GM12891 (cell line): ENCODE measurements at regions not wholly inside any gene's neighbourhood (a gene's known extent, or its start where the extent isn't known, plus 50 kb on each side); places are given as distances from the start of the nearest gene placed in this dataset.

ENCODE experiments used
- DNase-seq: peaks from one replicate; pipeline ENCODE4 v3.0.0; 2011; ENCODE audit warnings: low spot score; ENCODE audit not compliant: insufficient read length
- FAIRE-seq: peaks from 2 replicates; lab custom pipeline; 2011; peaks lifted over from hg19 to GRCh38; lab: Jason Lieb, UNC
- PAX5 ChIP-seq: IDR thresholded peaks from 2 replicates; pipeline ENCODE4 v1.6.1; 2011; ENCODE audit warnings: low read length, moderate library complexity, mild to moderate bottlenecking; ENCODE audit not compliant: insufficient read depth, severe bottlenecking
- POLR2A ChIP-seq: IDR thresholded peaks from 2 replicates; pipeline ENCODE4 v1.6.1; 2011; ENCODE audit warnings: low read depth, low read length, control low read depth
- POLR2AphosphoS5 ChIP-seq: IDR thresholded peaks from 2 replicates; pipeline ENCODE4 v1.6.1; 2011; ENCODE audit warnings: low read depth, low read length, control low read depth
- POU2F2 ChIP-seq: IDR thresholded peaks from 2 replicates; pipeline ENCODE4 v1.6.1; 2011; ENCODE audit warnings: low read depth, mild to moderate bottlenecking, control low read depth, low read length, moderate library complexity
- SPI1 ChIP-seq: IDR thresholded peaks from 2 replicates; pipeline ENCODE4 v1.6.1; 2011; ENCODE audit warnings: low read depth, low read length, control low read depth
- TAF1 ChIP-seq: IDR thresholded peaks from 2 replicates; pipeline ENCODE4 v1.6.1; 2011; ENCODE audit warnings: low read depth, low read length, control low read depth

- TF ChIP-seq POU2F2 (no peak), POLR2A (no peak), TAF1 (no peak), PAX5 (no peak), POLR2AphosphoS5 (no peak), SPI1 (no peak)
- FAIRE-seq: no peak
- no peak for DNase-seq
These were observed 412.5 kb upstream of the RARB start for GRCh38 chr3:25015599-25015998.

GRCh38 chr3:25018909-25019308, 409.2 kb upstream of the RARB start:
- no peak for TF ChIP-seq POU2F2
- no peak for TF ChIP-seq POLR2A
- TF ChIP-seq SPI1: no peak
- no peak for TF ChIP-seq POLR2AphosphoS5
- TF ChIP-seq PAX5: no peak
- no peak for TF ChIP-seq TAF1
- DNase-seq (no peak), FAIRE-seq (no peak)

GRCh38 chr3:25019506-25019905, 408.6 kb upstream of the RARB start:
- DNase-seq (no peak), FAIRE-seq (no peak)
- TF ChIP-seq PAX5 (no peak), POLR2AphosphoS5 (no peak), SPI1 (no peak), TAF1 (no peak)

GRCh38 chr3:25021816-25022215, 406.2 kb upstream of the RARB start:
- no peak for FAIRE-seq
- TF ChIP-seq POU2F2: no peak
- no peak for DNase-seq

GRCh38 chr3:25023876-25024275, 404.2 kb upstream of the RARB start:
- TF ChIP-seq POLR2A (no peak), SPI1 (no peak), PAX5 (no peak), TAF1 (no peak), POLR2AphosphoS5 (no peak), POU2F2 (no peak)
- DNase-seq (no peak), FAIRE-seq (no peak)

- DNase-seq (no peak), FAIRE-seq (no peak)
- no peak for TF ChIP-seq POLR2AphosphoS5
- no peak for TF ChIP-seq PAX5
- TF ChIP-seq SPI1: no peak
- TF ChIP-seq TAF1: no peak
These were observed 402.8 kb upstream of the RARB start for GRCh38 chr3:25025236-25025635.

- no peak for TF ChIP-seq POU2F2
- TF ChIP-seq POLR2AphosphoS5: no peak
- no peak for TF ChIP-seq PAX5
- no peak for TF ChIP-seq TAF1
- TF ChIP-seq SPI1: no peak
- no peak for TF ChIP-seq POLR2A
These were observed 400.4 kb upstream of the RARB start for GRCh38 chr3:25027650-25028049.

GRCh38 chr3:25029820-25030219, 398.2 kb upstream of the RARB start:
- DNase-seq (no peak), FAIRE-seq (no peak)
- TF ChIP-seq POLR2A: no peak

More at GRCh38 chr3:25027650-25028049, 400.4 kb upstream of the RARB start:
- no peak for FAIRE-seq
- DNase-seq: no peak

- DNase-seq (no peak), FAIRE-seq (no peak)
- no peak for TF ChIP-seq POU2F2
- TF ChIP-seq TAF1: no peak
- TF ChIP-seq POLR2A: no peak
- no peak for TF ChIP-seq PAX5
- TF ChIP-seq POLR2AphosphoS5: no peak
- TF ChIP-seq SPI1: no peak
These were observed 395.7 kb upstream of the RARB start for GRCh38 chr3:25032344-25032743.

GRCh38 chr3:25033407-25034029, 394.5 kb upstream of the RARB start:
- FAIRE-seq: peak; percentile 80
- TF ChIP-seq SPI1 (no peak), POLR2AphosphoS5 (no peak), TAF1 (no peak), POU2F2 (no peak), POLR2A (no peak), PAX5 (no peak)
- DNase-seq: peak; percentile 14

- no peak for TF ChIP-seq TAF1
- no peak for TF ChIP-seq POLR2A
- no peak for TF ChIP-seq PAX5
- no peak for TF ChIP-seq POU2F2
- TF ChIP-seq POLR2AphosphoS5: no peak
- TF ChIP-seq SPI1: no peak
- FAIRE-seq (no peak), DNase-seq (no peak)
These were observed 392.5 kb upstream of the RARB start for GRCh38 chr3:25035526-25035925.

- FAIRE-seq (no peak), DNase-seq (no peak)
- TF ChIP-seq SPI1: no peak
- no peak for TF ChIP-seq POLR2AphosphoS5
- TF ChIP-seq POU2F2: no peak
- no peak for TF ChIP-seq POLR2A
- no peak for TF ChIP-seq TAF1
- TF ChIP-seq PAX5: no peak
These were observed 391.4 kb upstream of the RARB start for GRCh38 chr3:25036633-25037032.
